Small intestine (tissue), 7 donors: ENCODE measurements at regions not wholly inside any gene's neighbourhood (a gene's known extent, or its start where the extent isn't known, plus 50 kb on each side); places are given as distances from the start of the nearest gene placed in this dataset.

Experiments used
- DNase-seq, 2 donors: peaks; one replicate each; pipeline versions ENCODE4 v3.0.0 to v3.0.0-alpha.2; 2013
- FAIRE-seq: peaks from 2 replicates; lab custom pipeline; 2012; peaks lifted over from hg19 to GRCh38; lab: Jason Lieb, UNC
- H3K27ac ChIP-seq, 3 donors: one replicate each; pipeline ENCODE4 v1.5.1; 2013; ENCODE audit warnings: low read length in 2 of 3, mild to moderate bottlenecking in 2 of 3, control low read depth in 1 of 3, inconsistent platforms in 1 of 3, low read depth in 1 of 3, moderate library complexity in 1 of 3
- H3K27me3 ChIP-seq, 3 donors: one replicate each; pipeline ENCODE4 v1.6.1; 2013; ENCODE audit warnings: low read length in 3 of 3, inconsistent platforms in 1 of 3; ENCODE audit not compliant: control insufficient read depth in 3 of 3, insufficient read depth in 3 of 3
- H3K36me3 ChIP-seq, 3 donors: one replicate each; pipeline ENCODE4 v1.6.1; 2013; ENCODE audit warnings: low read length in 3 of 3, inconsistent platforms in 1 of 3, low read depth in 1 of 3, mild to moderate bottlenecking in 1 of 3, moderate library complexity in 1 of 3; ENCODE audit not compliant: control insufficient read depth in 3 of 3, insufficient read depth in 2 of 3
- H3K4me1 ChIP-seq, 3 donors: one replicate each; pipeline ENCODE4 v1.6.1; 2013; ENCODE audit warnings: low read length in 2 of 3, inconsistent platforms in 1 of 3, low read depth in 1 of 3, mild to moderate bottlenecking in 1 of 3, moderate library complexity in 1 of 3; ENCODE audit not compliant: control insufficient read depth in 3 of 3, insufficient read depth in 2 of 3
- H3K4me3 ChIP-seq, 3 donors: one replicate each; pipeline ENCODE4 v1.5.1; 2013; ENCODE audit warnings: low read length in 3 of 3, control low read depth in 1 of 3, inconsistent platforms in 1 of 3, low read depth in 1 of 3, mild to moderate bottlenecking in 1 of 3, moderate library complexity in 1 of 3
- H3K9me3 ChIP-seq, 2 donors: one replicate each; pipeline ENCODE4 v1.6.1; 2013; ENCODE audit warnings: low read depth in 1 of 2, low read length in 1 of 2; ENCODE audit not compliant: control insufficient read depth in 2 of 2, insufficient read depth in 1 of 2
- WGBS, 3 donors: extraction: QIAGEN DNeasy Blood & Tissue Kit; methylation state at CpG; one replicate each; pipeline ENCODE4 v1.1.7; 2013; 5-methylcytosine and 5-hydroxymethylcytosine counted together
- donor health status: healthy with polysubstance abuse.
- donor health status: control.
- donor health status: control.
- donor health status: Bipolar disorder and iron deficiency.
- donor health status: healthy.

DNA sequence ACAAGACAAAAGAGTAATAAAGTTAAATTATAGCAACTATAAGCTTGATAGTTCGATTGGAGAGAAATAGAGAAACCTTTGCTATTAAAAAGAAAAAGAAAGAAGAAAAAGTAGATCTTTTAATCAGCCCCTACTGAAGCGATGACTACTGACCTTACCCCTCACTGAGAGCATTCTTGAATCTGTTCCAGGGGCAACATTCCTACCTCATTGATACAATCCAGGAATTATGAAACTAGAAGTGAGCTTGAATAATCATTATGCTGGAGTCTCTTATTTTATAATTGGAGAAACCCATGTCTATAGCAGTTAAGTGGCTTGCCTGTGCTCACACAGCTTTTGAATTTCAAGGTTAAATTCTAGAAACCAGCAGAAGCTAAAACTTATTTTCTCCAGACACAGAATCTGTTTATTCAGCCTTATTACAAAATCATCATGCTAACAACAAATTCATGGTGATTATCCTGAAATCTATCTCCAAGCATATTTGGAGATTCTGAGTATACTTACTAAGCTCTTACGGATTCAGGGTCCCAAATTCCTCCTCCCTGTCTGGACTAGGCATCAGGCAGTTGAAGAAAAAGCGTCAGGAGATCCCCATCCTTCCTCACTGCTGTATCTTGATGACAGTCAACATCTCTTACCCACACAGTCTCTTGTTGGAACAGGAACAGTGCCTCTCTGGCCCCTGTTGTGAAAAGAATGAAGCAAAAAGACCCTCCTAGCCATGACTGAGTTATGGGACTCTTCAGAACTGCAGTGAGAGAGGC lies 547.6 kb upstream of the WWC1 start:
- whole genome bisulfite sequencing, 3 donors: 53 to 68% (median 59%) methylated on average over 4 of the region's 4 CpGs
- Histone ChIP-seq H3K27me3 (no peaks in the 10 kb centered on the region), H3K4me3 (no peak overlapping the region), H3K9me3 (no peaks in the 10 kb centered on the region), H3K4me1 (no peaks in the 10 kb centered on the region), H3K36me3 (no peaks in the 10 kb centered on the region), H3K27ac (no peak overlapping the region)
- FAIRE-seq (no peak), DNase-seq (no peak)

DNA sequence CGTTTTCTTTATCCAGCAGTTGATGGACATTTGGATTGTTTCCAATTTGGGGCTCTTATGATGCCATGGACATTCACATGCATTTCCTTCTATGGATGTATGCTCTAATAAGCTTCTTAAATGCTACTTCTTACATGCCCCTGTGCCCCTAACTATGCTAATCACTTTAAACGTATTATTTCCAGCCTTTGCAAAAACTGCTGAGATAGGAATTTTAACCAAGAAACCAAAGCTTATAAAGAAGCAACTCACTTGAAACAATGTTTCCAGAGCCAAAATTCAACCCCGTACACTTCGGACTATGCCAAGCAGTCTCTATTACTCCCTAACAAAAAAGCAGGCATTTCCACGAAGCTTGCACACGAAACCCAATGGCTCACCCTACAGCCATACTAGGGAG lies 545.6 kb upstream of the WWC1 start:
- 67 to 79% (median 79%) methylated on average over 6 of the region's 6 CpGs for WGBS, 3 donors
- Histone ChIP-seq H3K4me3 (no peak overlapping the region), H3K27ac (no peak overlapping the region), H3K9me3 (no peaks in the 10 kb centered on the region), H3K4me1 (no peaks in the 10 kb centered on the region), H3K36me3 (no peaks in the 10 kb centered on the region), H3K27me3 (no peaks in the 10 kb centered on the region)
- no peak for FAIRE-seq
- DNase-seq: no peak

GRCh38 chr5:167750586-167750985 lies 540.9 kb upstream of the WWC1 start:
- Histone ChIP-seq H3K27ac (no peak overlapping the region), H3K4me3 (no peak overlapping the region), H3K9me3 (no peaks in the 10 kb centered on the region), H3K36me3 (no peaks in the 10 kb centered on the region), H3K4me1 (no peaks in the 10 kb centered on the region), H3K27me3 (no peaks in the 10 kb centered on the region)
- FAIRE-seq: no peak
- DNase-seq: no peak
- WGBS, 3 donors: 77 to 91% (median 80%) methylated on average over 1 of the region's 1 CpG

GRCh38 chr5:167752936-167753335 lies 538.5 kb upstream of the WWC1 start:
- WGBS, 3 donors: 53 to 69% (median 54%) methylated on average over 4 of the region's 4 CpGs
- no peaks in the 10 kb centered on the region for H3K27me3 ChIP-seq
- DNase-seq (no peak), FAIRE-seq (no peak)
- no peaks in the 10 kb centered on the region for H3K4me1 ChIP-seq
- no peaks in the 10 kb centered on the region for H3K9me3 ChIP-seq
- H3K36me3 ChIP-seq: no peaks in the 10 kb centered on the region
- H3K4me3 ChIP-seq: no peak overlapping the region
- H3K27ac ChIP-seq: no peak overlapping the region

GRCh38 chr5:167753725-167754490 lies 537.5 kb upstream of the WWC1 start:
- H3K27me3 ChIP-seq: no peaks in the 10 kb centered on the region
- H3K27ac ChIP-seq: no peak overlapping the region
- H3K36me3 ChIP-seq: no peaks in the 10 kb centered on the region
- H3K4me3 ChIP-seq: no peak overlapping the region
- H3K4me1 ChIP-seq: no peaks in the 10 kb centered on the region
- 31 to 64% (median 45%) methylated on average over 6 of the region's 6 CpGs for WGBS, 3 donors
- no peaks in the 10 kb centered on the region for H3K9me3 ChIP-seq
- no peak for DNase-seq
- FAIRE-seq: no peak

DNA sequence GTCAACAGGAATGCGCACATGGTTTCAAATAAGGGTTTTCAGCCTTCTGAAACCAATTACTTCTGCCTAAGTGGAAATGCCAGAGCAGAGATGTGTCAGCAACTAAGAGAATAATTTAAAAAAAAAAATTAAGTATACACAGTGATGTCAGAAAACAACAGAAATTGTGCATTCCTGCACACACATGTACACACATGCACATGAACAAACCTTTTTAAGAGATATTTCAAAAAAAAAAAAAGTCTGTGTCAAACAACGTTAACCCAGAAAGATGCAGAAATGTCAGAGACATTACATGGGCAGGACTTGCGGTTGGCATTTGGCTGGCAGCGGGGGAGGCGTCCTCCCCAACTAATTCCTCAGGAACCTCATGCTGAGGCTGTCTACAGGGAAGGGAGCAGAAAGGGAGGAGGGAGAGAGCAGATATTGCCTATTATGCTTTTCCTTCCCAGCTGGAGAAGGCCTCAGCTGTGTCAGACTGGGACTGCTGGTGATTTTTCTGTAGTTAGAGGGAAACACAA lies 536.9 kb upstream of the WWC1 start:
- Histone ChIP-seq H3K4me3 (no peak overlapping the region), H3K9me3 (no peaks in the 10 kb centered on the region), H3K36me3 (no peaks in the 10 kb centered on the region), H3K27ac (no peak overlapping the region), H3K4me1 (no peaks in the 10 kb centered on the region), H3K27me3 (no peaks in the 10 kb centered on the region)
- WGBS, 3 donors: 75 to 82% (median 77%) methylated on average over 5 of the region's 5 CpGs
- FAIRE-seq: no peak
- DNase-seq: no peak

- no peak overlapping the region for H3K27ac ChIP-seq
- H3K4me1 ChIP-seq: no peaks in the 10 kb centered on the region
- no peak overlapping the region for H3K4me3 ChIP-seq
- no peaks in the 10 kb centered on the region for H3K9me3 ChIP-seq
- 49 to 53% (median 49%) methylated on average over 2 of the region's 2 CpGs for WGBS, 3 donors
- no peak for FAIRE-seq
- DNase-seq: no peak
- H3K36me3 ChIP-seq: no peaks in the 10 kb centered on the region
- no peaks in the 10 kb centered on the region for H3K27me3 ChIP-seq
These were observed 536.0 kb upstream of the WWC1 start for GRCh38 chr5:167755420-167755819.

DNA sequence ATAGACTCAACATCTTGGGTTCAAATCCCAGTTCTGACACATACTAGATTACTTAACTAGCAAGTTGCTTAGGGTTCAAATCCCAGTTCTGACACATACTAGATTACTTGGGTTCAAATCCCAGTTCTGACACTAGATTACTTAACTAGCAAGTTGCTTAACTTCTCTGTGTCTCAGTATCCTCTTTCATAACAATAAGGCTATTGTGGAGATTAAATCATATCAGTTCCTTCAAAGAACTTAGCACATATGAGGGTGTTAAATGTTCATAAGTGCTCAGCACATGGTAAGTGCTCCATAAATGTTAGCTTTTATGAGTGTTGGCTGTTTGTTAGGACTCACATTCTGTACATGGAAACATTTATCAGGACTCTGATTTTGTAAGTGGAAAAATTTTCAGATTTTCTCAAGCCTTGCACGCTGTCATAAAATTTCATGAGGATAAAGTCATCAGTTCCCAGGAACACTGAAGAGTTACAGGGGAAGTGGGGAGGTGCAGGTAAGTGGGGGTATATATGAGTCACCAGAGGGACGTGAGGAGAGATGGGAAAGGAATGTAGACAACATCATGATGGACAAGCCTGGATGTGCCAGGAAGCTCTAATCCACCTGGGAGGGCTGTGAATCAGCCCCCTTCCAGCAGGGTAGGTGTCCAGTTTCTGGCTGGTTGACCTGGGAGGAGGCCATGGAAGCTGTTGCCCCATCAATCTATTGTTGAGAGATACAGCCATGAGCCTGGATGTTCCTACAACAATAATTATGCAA lies 532.2 kb upstream of the WWC1 start:
- WGBS, 3 donors: 50 to 69% (median 55%) methylated on average over 2 of the region's 2 CpGs
- no peaks in the 10 kb centered on the region for H3K36me3 ChIP-seq
- DNase-seq: no peak
- H3K27me3 ChIP-seq: no peaks in the 10 kb centered on the region
- H3K27ac ChIP-seq: no peak overlapping the region
- no peak for FAIRE-seq
- no peaks in the 10 kb centered on the region for H3K9me3 ChIP-seq
- H3K4me3 ChIP-seq: no peak overlapping the region
- no peaks in the 10 kb centered on the region for H3K4me1 ChIP-seq
